ENCODE measurements at regions not wholly inside any gene's neighbourhood (a gene's known extent, or its start where the extent isn't known, plus 50 kb on each side); places are given as distances from the start of the nearest gene placed in this dataset.

DNA sequence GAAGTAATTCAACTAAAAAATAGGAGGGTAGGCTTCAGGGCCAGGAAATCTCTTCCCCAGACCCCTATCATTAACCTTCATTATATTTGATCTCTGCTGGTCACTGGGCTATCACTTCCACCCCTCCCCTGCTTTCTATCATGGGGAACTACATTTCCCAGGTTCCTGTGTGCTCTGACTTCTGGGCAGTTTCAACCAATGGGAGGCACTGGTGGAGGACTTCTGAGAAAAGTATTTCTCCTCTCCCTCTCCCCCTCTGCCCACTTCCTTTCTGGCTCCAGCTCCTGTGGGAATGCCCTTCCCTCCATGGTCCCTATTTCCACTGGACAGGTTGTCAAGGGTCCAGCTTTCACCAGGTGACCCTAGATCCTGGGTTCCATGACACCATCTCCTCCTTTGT, 364.4 kb downstream of the C16orf95 start:
- Histone ChIP-seq H3K36me3 (ENCODE audit: control insufficient read depth in 4 of 4, insufficient read depth in 3 of 4, low read depth in 1 of 4, low read length in 3 of 4) (no peaks in the 10 kb centered on the region), H3K27me3 (ENCODE audit: control insufficient read depth in 4 of 4, insufficient read depth in 4 of 4, low read length in 3 of 4) (peaks cover 0 to 2% (median under 1%) of the 10 kb centered on the region in 4 donors), H3K9me3 (ENCODE audit: control insufficient read depth in 4 of 4, low read length in 3 of 4) (peaks cover 0 to 10% (median 1%) of the 10 kb centered on the region in 4 donors), H3K4me1 (ENCODE audit: control insufficient read depth in 4 of 4, insufficient read depth in 4 of 4, low read length in 3 of 4) (no peaks in the 10 kb centered on the region), H3K27ac (ENCODE audit: low read depth in 1 of 2, low read length in 2 of 2) (no peak overlapping the region), H3K4me3 (ENCODE audit: low read depth in 1 of 3, low read length in 3 of 3) (no peak overlapping the region), H3K9ac (ENCODE audit: low read depth in 1 of 2, low read length in 2 of 2) (no peak overlapping the region)
- TF ChIP-seq, protein P1, sequence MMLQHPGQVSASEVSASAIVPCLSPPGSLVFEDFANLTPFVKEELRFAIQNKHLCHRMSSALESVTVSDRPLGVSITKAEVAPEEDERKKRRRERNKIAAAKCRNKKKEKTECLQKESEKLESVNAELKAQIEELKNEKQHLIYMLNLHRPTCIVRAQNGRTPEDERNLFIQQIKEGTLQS (IDR thresholded peaks at IDR 0.05), result no peak
- no peak for TF ChIP-seq HNF4A (conservative IDR thresholded peaks at IDR 0.05)
- TF ChIP-seq SP1 (IDR thresholded peaks at IDR 0.05), result no peak
- no peak for TF ChIP-seq GABPA (IDR thresholded peaks at IDR 0.05 in 1 of 2, conservative IDR thresholded peaks at IDR 0.05 in 1 of 2)
- TF ChIP-seq EGR1 (IDR thresholded peaks at IDR 0.05; ENCODE audit: low read depth in 2 of 2), result no peak
- TF ChIP-seq NR2F2 (IDR thresholded peaks at IDR 0.05), result no peak
- TF ChIP-seq, protein P2, sequence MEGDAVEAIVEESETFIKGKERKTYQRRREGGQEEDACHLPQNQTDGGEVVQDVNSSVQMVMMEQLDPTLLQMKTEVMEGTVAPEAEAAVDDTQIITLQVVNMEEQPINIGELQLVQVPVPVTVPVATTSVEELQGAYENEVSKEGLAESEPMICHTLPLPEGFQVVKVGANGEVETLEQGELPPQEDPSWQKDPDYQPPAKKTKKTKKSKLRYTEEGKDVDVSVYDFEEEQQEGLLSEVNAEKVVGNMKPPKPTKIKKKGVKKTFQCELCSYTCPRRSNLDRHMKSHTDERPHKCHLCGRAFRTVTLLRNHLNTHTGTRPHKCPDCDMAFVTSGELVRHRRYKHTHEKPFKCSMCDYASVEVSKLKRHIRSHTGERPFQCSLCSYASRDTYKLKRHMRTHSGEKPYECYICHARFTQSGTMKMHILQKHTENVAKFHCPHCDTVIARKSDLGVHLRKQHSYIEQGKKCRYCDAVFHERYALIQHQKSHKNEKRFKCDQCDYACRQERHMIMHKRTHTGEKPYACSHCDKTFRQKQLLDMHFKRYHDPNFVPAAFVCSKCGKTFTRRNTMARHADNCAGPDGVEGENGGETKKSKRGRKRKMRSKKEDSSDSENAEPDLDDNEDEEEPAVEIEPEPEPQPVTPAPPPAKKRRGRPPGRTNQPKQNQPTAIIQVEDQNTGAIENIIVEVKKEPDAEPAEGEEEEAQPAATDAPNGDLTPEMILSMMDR (IDR thresholded peaks at IDR 0.05; ENCODE audit: low read depth, low read length, missing input control), result no peak
- no peak for TF ChIP-seq FOXA2 (IDR thresholded peaks at IDR 0.05)
- TF ChIP-seq, protein P3, sequence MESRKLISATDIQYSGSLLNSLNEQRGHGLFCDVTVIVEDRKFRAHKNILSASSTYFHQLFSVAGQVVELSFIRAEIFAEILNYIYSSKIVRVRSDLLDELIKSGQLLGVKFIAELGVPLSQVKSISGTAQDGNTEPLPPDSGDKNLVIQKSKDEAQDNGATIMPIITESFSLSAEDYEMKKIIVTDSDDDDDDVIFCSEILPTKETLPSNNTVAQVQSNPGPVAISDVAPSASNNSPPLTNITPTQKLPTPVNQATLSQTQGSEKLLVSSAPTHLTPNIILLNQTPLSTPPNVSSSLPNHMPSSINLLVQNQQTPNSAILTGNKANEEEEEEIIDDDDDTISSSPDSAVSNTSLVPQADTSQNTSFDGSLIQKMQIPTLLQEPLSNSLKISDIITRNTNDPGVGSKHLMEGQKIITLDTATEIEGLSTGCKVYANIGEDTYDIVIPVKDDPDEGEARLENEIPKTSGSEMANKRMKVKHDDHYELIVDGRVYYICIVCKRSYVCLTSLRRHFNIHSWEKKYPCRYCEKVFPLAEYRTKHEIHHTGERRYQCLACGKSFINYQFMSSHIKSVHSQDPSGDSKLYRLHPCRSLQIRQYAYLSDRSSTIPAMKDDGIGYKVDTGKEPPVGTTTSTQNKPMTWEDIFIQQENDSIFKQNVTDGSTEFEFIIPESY (IDR thresholded peaks at IDR 0.05), result no peak
- no peak for TF ChIP-seq TAF1 (conservative IDR thresholded peaks at IDR 0.05)
- no peak for TF ChIP-seq RAD21 (IDR thresholded peaks at IDR 0.05)
- no peak for TF ChIP-seq HNF4G (IDR thresholded peaks at IDR 0.05)
- no peak for TF ChIP-seq FOXA1 (IDR thresholded peaks at IDR 0.05)
- TF ChIP-seq, protein P4, sequence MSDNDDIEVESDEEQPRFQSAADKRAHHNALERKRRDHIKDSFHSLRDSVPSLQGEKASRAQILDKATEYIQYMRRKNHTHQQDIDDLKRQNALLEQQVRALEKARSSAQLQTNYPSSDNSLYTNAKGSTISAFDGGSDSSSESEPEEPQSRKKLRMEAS (IDR thresholded peaks at IDR 0.05), result no peak
- TF ChIP-seq, protein P5, sequence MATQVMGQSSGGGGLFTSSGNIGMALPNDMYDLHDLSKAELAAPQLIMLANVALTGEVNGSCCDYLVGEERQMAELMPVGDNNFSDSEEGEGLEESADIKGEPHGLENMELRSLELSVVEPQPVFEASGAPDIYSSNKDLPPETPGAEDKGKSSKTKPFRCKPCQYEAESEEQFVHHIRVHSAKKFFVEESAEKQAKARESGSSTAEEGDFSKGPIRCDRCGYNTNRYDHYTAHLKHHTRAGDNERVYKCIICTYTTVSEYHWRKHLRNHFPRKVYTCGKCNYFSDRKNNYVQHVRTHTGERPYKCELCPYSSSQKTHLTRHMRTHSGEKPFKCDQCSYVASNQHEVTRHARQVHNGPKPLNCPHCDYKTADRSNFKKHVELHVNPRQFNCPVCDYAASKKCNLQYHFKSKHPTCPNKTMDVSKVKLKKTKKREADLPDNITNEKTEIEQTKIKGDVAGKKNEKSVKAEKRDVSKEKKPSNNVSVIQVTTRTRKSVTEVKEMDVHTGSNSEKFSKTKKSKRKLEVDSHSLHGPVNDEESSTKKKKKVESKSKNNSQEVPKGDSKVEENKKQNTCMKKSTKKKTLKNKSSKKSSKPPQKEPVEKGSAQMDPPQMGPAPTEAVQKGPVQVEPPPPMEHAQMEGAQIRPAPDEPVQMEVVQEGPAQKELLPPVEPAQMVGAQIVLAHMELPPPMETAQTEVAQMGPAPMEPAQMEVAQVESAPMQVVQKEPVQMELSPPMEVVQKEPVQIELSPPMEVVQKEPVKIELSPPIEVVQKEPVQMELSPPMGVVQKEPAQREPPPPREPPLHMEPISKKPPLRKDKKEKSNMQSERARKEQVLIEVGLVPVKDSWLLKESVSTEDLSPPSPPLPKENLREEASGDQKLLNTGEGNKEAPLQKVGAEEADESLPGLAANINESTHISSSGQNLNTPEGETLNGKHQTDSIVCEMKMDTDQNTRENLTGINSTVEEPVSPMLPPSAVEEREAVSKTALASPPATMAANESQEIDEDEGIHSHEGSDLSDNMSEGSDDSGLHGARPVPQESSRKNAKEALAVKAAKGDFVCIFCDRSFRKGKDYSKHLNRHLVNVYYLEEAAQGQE (IDR thresholded peaks at IDR 0.05), result no peak
- TF ChIP-seq YY1 (IDR thresholded peaks at IDR 0.05), result no peak
- TF ChIP-seq RXRA (IDR thresholded peaks at IDR 0.05), result no peak
- DNase-seq (ENCODE audit: low spot score), result no peak

Data from liver (tissue), 7 donors.